HFF-Myc (cell line): ENCODE measurements at regions not wholly inside any gene's neighbourhood (a gene's known extent, or its start where the extent isn't known, plus 50 kb on each side); places are given as distances from the start of the nearest gene placed in this dataset.
"Not testable (repeated sequence)": the region's sequence is repeated elsewhere in the genome, so short reads cannot be mapped to it uniquely, and the experiment has no call there.

Source experiments
- DNase-seq: peaks from one replicate; pipeline ENCODE4 v3.0.0-alpha.2; 2011; ENCODE audit warnings: low read depth; ENCODE audit errors: extremely low read depth
- H3K4me3 ChIP-seq: replicated peaks from 2 replicates; pipeline ENCODE4 v1.5.1; 2011; ENCODE audit warnings: low read depth, mild to moderate bottlenecking, control low read depth, low read length
- TF ChIP-seq, protein P1 (sequence below): IDR thresholded peaks from 2 replicates; pipeline ENCODE4 v1.5.1; 2012; ENCODE audit warnings: mild to moderate bottlenecking, low read depth, low read length, control low read depth; ENCODE audit errors: missing control alignments

DNA sequence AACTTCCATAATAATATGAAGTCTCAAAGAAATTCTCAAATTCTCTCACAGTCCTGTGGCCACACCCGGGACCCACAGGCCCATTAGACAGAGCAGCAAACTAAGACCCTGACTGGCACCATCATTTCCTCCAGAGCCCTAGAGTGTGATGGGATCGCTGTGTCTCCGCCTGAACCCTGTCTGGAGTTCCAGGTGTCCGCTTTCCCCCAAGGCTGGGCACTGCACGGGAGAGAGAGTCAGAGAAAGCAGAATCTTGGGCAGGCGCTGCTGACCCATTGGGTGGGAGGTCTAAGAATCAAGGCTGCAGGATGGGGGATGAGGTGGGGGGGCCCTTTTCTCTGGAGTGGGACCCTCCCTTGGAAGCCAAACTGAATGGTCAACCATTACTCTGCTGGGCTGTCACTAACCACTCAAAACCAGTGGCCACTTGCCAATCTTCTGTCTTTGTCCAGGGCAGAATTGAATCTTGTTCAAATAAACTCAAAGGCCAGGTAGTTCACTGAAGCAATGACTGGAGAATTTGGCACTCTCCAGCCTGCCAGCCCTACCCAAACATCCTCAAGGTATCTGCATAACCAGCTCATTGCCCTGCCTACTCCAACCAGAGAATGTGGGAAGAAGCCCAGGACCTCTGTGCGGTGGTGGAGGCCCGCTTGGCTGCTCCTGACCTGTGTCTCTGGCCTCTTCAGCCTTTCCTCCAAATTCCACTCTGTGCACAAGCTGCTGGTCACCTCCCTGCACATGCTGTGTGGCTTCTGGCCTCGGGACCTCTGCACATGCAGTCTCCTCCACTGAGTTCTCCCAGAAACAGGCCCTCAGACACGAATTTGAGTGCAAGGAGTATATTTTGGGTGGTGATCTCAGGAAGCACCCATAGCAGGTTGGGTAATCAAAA, 141.1 kb downstream of the CEBPB start:
- no peak overlapping the region for H3K4me3 ChIP-seq
- TF ChIP-seq, protein P1, sequence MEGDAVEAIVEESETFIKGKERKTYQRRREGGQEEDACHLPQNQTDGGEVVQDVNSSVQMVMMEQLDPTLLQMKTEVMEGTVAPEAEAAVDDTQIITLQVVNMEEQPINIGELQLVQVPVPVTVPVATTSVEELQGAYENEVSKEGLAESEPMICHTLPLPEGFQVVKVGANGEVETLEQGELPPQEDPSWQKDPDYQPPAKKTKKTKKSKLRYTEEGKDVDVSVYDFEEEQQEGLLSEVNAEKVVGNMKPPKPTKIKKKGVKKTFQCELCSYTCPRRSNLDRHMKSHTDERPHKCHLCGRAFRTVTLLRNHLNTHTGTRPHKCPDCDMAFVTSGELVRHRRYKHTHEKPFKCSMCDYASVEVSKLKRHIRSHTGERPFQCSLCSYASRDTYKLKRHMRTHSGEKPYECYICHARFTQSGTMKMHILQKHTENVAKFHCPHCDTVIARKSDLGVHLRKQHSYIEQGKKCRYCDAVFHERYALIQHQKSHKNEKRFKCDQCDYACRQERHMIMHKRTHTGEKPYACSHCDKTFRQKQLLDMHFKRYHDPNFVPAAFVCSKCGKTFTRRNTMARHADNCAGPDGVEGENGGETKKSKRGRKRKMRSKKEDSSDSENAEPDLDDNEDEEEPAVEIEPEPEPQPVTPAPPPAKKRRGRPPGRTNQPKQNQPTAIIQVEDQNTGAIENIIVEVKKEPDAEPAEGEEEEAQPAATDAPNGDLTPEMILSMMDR: no peak
- no peak for DNase-seq

DNA sequence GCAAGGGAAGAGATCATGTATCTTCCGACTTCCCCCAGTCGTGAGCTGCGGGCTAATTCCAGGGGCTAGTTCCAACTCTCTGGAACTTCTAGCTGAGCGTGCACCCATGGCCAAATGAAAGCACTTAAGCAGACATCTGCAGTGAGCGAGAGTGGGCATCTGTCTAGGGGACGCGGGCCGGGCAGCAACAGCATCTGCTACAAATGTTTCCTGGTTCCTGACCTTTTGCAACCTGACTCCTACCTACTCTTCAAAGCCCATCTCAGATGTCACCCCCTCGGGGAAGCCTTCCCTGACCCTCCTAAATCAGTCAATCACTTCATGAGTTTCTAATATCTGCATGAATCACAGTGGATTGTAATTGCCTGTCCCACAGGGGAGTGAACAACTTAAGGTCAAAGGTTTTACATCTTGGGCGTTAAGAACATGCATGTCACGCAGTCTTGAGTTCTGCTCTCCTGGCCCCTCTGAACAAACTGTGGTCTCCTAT, 141.9 kb downstream of the CEBPB start:
- no peak overlapping the region for H3K4me3 ChIP-seq
- TF ChIP-seq, protein P1: no peak
- DNase-seq: no peak

DNA sequence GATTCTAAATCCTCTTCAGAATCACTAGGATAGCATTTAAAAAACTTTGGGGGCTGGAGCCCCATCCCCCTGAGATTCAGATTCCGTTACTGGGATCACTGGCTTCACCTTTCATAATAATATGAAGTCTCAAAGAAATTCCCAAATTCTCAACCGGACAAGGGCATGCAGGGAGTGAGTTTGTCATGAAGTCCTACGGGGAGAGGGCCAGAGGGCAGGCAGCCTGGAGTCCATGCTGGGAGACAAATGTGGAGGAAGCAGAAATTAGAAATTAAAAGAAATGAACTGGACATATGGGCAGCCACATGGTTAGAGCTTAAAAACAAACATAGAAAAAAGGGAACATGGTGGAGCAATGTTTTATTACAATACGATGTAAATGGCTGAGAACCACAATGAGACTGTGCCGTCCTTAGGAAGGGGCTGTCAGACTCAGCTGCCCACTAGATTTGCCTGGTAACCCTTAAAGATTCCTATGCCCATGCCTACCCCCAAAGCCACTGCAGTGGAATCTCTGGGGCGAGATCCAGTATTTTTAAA, 142.6 kb downstream of the CEBPB start:
- no peak for DNase-seq
- H3K4me3 ChIP-seq: no peak overlapping the region
- TF ChIP-seq, protein P1: no peak

DNA sequence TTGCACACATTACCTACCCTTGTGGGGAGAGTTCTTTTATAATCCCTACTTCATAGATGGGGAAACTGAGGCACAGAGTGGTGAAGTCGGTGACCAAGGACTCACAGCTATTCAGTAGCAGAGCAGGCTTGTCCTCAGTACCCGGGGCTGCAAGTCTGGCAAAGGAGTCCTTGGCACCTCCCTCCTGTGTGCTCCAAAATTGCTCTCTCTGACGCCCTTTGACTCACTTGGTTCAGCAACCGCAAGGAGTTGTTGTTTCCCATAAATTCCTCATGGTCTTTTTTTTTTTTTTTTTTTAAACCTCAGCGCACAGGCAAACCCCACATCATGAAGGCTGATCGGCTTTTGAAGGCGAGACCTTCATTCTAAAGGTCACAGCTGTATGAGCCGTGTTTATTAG, 143.2 kb downstream of the CEBPB start:
- DNase-seq: no peak
- H3K4me3 ChIP-seq: no peak overlapping the region
- TF ChIP-seq, protein P1: no peak

DNA sequence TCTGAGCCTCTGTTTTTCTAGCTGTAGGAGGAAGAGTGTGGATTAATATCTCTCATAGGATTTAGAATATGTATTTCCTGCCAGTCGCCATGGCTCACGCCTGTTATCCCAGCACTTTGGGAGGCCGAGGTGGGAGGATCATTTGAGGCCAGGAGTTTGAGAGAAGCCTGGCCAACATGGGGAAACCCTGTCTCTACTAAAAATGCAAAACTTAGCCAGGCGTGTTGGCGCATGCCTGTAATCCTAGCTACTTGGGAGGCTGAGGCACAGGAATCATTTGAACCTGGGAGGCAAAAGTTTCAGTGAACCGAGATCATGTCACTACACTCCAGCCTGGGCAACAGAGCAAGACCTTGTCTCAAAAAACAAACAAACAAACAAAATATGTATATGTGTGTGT, 143.9 kb downstream of the CEBPB start:
- DNase-seq, H3K4me3 ChIP-seq: not testable (repeated sequence)

DNA sequence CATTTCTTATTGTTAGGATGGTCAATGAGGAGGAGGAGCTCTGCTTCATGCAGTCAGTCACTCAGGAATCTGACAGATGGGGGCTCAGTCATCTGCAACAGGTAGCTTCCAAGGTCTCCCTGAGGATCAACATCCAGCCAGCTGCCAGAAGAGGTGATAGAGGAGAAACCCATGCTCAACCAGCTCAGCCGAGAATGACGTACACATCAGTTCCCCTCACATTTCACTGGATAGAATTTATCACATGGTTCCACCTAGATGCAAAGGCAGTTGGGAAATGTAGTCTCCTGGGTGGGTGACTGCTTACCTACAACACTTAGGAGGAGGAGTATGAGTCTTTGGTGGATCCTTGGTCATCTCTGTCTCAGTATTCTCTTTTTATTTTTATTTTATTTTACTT, 144.5 kb downstream of the CEBPB start:
- no peak overlapping the region for H3K4me3 ChIP-seq
- TF ChIP-seq, protein P1: no peak
- no peak for DNase-seq

DNA sequence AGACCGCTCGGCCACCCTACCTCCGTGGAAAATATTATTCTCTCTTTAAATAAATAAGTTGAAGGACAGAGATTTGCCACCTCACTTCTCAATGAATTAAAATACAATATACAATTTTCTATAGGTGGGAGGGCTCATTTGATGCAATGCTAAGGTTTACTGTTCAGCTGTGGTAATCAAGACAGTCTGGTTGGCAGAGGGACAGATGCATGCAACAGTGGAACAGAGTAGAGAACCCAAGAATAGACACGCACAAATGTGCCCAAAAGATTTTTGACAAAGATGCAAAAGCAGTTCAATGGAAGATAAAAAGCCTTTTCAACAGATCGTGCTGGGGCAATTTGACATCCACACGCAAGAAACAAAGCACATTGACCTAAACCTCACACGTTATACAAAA, 145.2 kb downstream of the CEBPB start:
- DNase-seq: no peak
- TF ChIP-seq, protein P1: no peak
- no peak overlapping the region for H3K4me3 ChIP-seq
